Ascending aorta (tissue), 2 donors: ENCODE measurements at regions not wholly inside any gene's neighbourhood (a gene's known extent, or its start where the extent isn't known, plus 50 kb on each side); places are given as distances from the start of the nearest gene placed in this dataset.
"Not testable (repeated sequence)": the region's sequence is repeated elsewhere in the genome, so short reads cannot be mapped to it uniquely, and the experiment has no call there.

Experiments used
- DNase-seq, 2 donors: peaks; one replicate each; pipeline ENCODE4 v3.0.0-alpha.2; 2019; ENCODE audit warnings: low spot score in 2 of 2
- H3K27ac ChIP-seq, 2 donors: fragments of 200-600 bp; sonication (generic); one replicate each; pipeline ENCODE4 v1.5.1; 2016 to 2017; ENCODE audit warnings: mild to moderate bottlenecking in 1 of 2
- H3K27me3 ChIP-seq: fragments of 200-600 bp; sonication (generic); one replicate; pipeline ENCODE4 v1.5.1; 2017
- H3K36me3 ChIP-seq, 2 donors: fragments of 200-600 bp; sonication (generic); one replicate each; pipeline ENCODE4 v1.5.1; 2016
- H3K4me1 ChIP-seq, 2 donors: fragments of 200-600 bp; sonication (generic); one replicate each; pipeline ENCODE4 v1.5.1; 2016 to 2017; ENCODE audit warnings: mild to moderate bottlenecking in 1 of 2
- H3K4me3 ChIP-seq, 2 donors: fragments of 200-600 bp; sonication (generic); one replicate each; pipeline ENCODE4 v1.5.1; 2016 to 2017; ENCODE audit warnings: mild to moderate bottlenecking in 1 of 2
- H3K9me3 ChIP-seq, 2 donors: fragments of 200-600 bp; sonication (generic); one replicate each; pipeline ENCODE4 v1.5.1; 2016
- CTCF ChIP-seq, 3 experiments: fragments of 200-600 bp in 2 of 3; fragments of 450-650 bp in 1 of 3; sonication (generic) in 2 of 3; IDR thresholded peaks; one replicate each; pipeline ENCODE4 v1.5.1; 2016 to 2019; ENCODE audit warnings: antibody characterized with exemption in 3 of 3, mild to moderate bottlenecking in 1 of 3, moderate library complexity in 1 of 3
- intact Hi-C: fragments of 100-400 bp; cut with DNase I; formaldehyde crosslinking; loops from one replicate; pipeline ENCODE4 v1.15.1; 2023

GRCh38 chr6:6491761-6492160 lies 96.8 kb upstream of the LY86 start:
- Histone ChIP-seq H3K9me3 (no peaks in the 10 kb centered on the region), H3K27ac (no peak overlapping the region), H3K4me1 (no peaks in the 10 kb centered on the region), H3K27me3 (no peaks in the 10 kb centered on the region), H3K36me3 (no peaks in the 10 kb centered on the region), H3K4me3 (no peak overlapping the region)
- no peak for DNase-seq
- TF ChIP-seq CTCF (IDR thresholded peaks at IDR 0.05): no peak
- intact Hi-C loops: no loop called here

GRCh38 chr6:6492675-6493074 lies 95.8 kb upstream of the LY86 start:
- Histone ChIP-seq H3K27ac (no peak overlapping the region), H3K27me3 (no peaks in the 10 kb centered on the region), H3K9me3 (no peaks in the 10 kb centered on the region), H3K4me1 (no peaks in the 10 kb centered on the region), H3K36me3 (no peaks in the 10 kb centered on the region), H3K4me3 (no peak overlapping the region)
- TF ChIP-seq CTCF (IDR thresholded peaks at IDR 0.05): no peak
- intact Hi-C loops: no loop called here
- no peak for DNase-seq

- H3K36me3 ChIP-seq, H3K9me3 ChIP-seq, H3K4me1 ChIP-seq, DNase-seq, intact Hi-C loops, H3K4me3 ChIP-seq, H3K27me3 ChIP-seq, H3K27ac ChIP-seq: not testable (repeated sequence)
Measured at GRCh38 chr6:6494139-6494538, 94.4 kb upstream of the LY86 start.

- Histone ChIP-seq H3K4me3 (no peak overlapping the region), H3K27me3 (no peaks in the 10 kb centered on the region), H3K27ac (no peak overlapping the region), H3K9me3 (no peaks in the 10 kb centered on the region), H3K4me1 (no peaks in the 10 kb centered on the region), H3K36me3 (no peaks in the 10 kb centered on the region)
- intact Hi-C loops: no loop called here
- DNase-seq: peak in 1 of 2 donors; percentile 70
- peak in 1 of 3 experiments; percentile 33 for TF ChIP-seq CTCF (IDR thresholded peaks at IDR 0.05)
Measured at GRCh38 chr6:6494677-6495076, 93.8 kb upstream of the LY86 start.

- no peaks in the 10 kb centered on the region for H3K4me1 ChIP-seq
- no peak for TF ChIP-seq CTCF (IDR thresholded peaks at IDR 0.05)
- DNase-seq: no peak
- no peak overlapping the region for H3K27ac ChIP-seq
- intact Hi-C loops: no loop called here
- H3K4me3 ChIP-seq: no peak overlapping the region
- no peaks in the 10 kb centered on the region for H3K36me3 ChIP-seq
- no peaks in the 10 kb centered on the region for H3K9me3 ChIP-seq
- H3K27me3 ChIP-seq: no peaks in the 10 kb centered on the region
Measured at GRCh38 chr6:6495851-6496250, 92.7 kb upstream of the LY86 start.

- H3K27me3 ChIP-seq: no peaks in the 10 kb centered on the region
- no peak overlapping the region for H3K27ac ChIP-seq
- H3K4me1 ChIP-seq: no peaks in the 10 kb centered on the region
- no peak for DNase-seq
- no peak overlapping the region for H3K4me3 ChIP-seq
- H3K9me3 ChIP-seq: no peaks in the 10 kb centered on the region
- intact Hi-C loops: no loop called here
- TF ChIP-seq CTCF (IDR thresholded peaks at IDR 0.05): no peak
- no peaks in the 10 kb centered on the region for H3K36me3 ChIP-seq
Measured at GRCh38 chr6:6497541-6497940, 91.0 kb upstream of the LY86 start.
